ENCODE measurements at regions not wholly inside any gene's neighbourhood (a gene's known extent, or its start where the extent isn't known, plus 50 kb on each side); places are given as distances from the start of the nearest gene placed in this dataset.

DNA sequence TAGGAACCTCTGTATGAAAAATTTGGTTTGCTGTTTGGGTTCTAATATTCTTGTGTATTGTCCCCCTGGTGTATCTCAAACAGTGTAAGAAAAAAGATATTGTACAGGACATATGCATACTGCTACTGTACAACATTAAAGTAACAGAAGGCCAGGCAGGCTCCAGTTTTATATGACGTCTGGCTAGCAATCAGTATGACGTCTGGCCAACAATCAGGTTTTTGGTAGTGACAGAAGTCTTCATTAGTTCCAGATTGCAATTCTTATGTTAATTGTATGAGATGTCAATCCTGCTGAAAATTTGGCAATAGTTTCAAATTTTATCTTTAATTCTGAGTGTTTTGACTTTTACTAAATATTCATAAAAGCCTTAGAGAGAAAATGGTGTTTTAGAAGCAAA, 67.9 kb upstream of the KCND2 start:
- Histone ChIP-seq H4K20me1 (ENCODE audit: control insufficient read depth, insufficient read depth, low read depth, low read length) (no peaks in the 10 kb centered on the region), H3K4me3 (ENCODE audit: low read length) (no peak overlapping the region), H3K27me3 (ENCODE audit: control insufficient read depth, low read length) (no peaks in the 10 kb centered on the region), H3K4me1 (ENCODE audit: control insufficient read depth, low read length) (no peaks in the 10 kb centered on the region), H3K9me2 (replicated peaks; ENCODE audit: control insufficient read depth, low read length) (no peaks in the 10 kb centered on the region), H3K4me2 (ENCODE audit: low read length) (no peak overlapping the region), H3K79me2 (ENCODE audit: control insufficient read depth, low read length) (no peaks in the 10 kb centered on the region), H3K27ac (ENCODE audit: low read depth, low read length) (no peak overlapping the region), H3K9me3 (ENCODE audit: control insufficient read depth, insufficient read depth, low read length) (no peaks in the 10 kb centered on the region), H3F3A (ENCODE audit: control insufficient read depth, insufficient read depth) (no peaks in the 10 kb centered on the region), H3K36me3 (ENCODE audit: control insufficient read depth, low read length) (no peaks in the 10 kb centered on the region)
- TF ChIP-seq, protein P1, sequence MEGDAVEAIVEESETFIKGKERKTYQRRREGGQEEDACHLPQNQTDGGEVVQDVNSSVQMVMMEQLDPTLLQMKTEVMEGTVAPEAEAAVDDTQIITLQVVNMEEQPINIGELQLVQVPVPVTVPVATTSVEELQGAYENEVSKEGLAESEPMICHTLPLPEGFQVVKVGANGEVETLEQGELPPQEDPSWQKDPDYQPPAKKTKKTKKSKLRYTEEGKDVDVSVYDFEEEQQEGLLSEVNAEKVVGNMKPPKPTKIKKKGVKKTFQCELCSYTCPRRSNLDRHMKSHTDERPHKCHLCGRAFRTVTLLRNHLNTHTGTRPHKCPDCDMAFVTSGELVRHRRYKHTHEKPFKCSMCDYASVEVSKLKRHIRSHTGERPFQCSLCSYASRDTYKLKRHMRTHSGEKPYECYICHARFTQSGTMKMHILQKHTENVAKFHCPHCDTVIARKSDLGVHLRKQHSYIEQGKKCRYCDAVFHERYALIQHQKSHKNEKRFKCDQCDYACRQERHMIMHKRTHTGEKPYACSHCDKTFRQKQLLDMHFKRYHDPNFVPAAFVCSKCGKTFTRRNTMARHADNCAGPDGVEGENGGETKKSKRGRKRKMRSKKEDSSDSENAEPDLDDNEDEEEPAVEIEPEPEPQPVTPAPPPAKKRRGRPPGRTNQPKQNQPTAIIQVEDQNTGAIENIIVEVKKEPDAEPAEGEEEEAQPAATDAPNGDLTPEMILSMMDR (IDR thresholded peaks at IDR 0.05; ENCODE audit: low read depth, low read length, poor library complexity, severe bottlenecking): no peak
- no peak for TF ChIP-seq EZH2phosphoT487 (IDR thresholded peaks at IDR 0.05; ENCODE audit: borderline replicate concordance, low read length)

DNA sequence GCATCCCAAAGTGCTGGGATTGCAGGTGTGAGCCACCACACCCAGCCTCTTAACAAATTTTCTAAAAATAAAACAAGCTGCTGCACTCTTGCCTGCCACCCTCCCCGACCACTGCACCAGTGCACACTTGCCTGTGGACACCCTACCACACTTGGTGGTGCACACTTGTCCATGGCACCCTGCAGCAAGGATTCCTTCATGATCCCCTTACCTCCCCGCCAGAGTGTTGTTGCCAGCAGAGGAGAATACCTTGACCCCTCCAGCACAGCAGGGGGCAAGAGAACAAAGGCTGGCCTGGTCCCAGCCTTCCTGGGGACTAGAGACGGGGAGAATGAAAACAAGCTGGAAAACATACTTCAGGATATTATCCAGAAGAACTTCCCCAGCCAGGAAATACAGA, 65.9 kb upstream of the KCND2 start:
- H3K27ac ChIP-seq (ENCODE audit: low read depth, low read length): no peak overlapping the region
- no peaks in the 10 kb centered on the region for H3K79me2 ChIP-seq (ENCODE audit: control insufficient read depth, low read length)
- TF ChIP-seq EZH2phosphoT487 (IDR thresholded peaks at IDR 0.05; ENCODE audit: borderline replicate concordance, low read length): no peak
- TF ChIP-seq, protein P1 (IDR thresholded peaks at IDR 0.05; ENCODE audit: low read depth, low read length, poor library complexity, severe bottlenecking): no peak
- H3F3A ChIP-seq (ENCODE audit: control insufficient read depth, insufficient read depth): no peaks in the 10 kb centered on the region
- no peak overlapping the region for H3K4me3 ChIP-seq (ENCODE audit: low read length)
- no peaks in the 10 kb centered on the region for H4K20me1 ChIP-seq (ENCODE audit: control insufficient read depth, insufficient read depth, low read depth, low read length)
- H3K4me1 ChIP-seq (ENCODE audit: control insufficient read depth, low read length): no peaks in the 10 kb centered on the region
- no peaks in the 10 kb centered on the region for H3K36me3 ChIP-seq (ENCODE audit: control insufficient read depth, low read length)
- no peaks in the 10 kb centered on the region for H3K9me2 ChIP-seq (replicated peaks; ENCODE audit: control insufficient read depth, low read length)
- no peaks in the 10 kb centered on the region for H3K27me3 ChIP-seq (ENCODE audit: control insufficient read depth, low read length)
- no peaks in the 10 kb centered on the region for H3K9me3 ChIP-seq (ENCODE audit: control insufficient read depth, insufficient read depth, low read length)
- H3K4me2 ChIP-seq (ENCODE audit: low read length): no peak overlapping the region

DNA sequence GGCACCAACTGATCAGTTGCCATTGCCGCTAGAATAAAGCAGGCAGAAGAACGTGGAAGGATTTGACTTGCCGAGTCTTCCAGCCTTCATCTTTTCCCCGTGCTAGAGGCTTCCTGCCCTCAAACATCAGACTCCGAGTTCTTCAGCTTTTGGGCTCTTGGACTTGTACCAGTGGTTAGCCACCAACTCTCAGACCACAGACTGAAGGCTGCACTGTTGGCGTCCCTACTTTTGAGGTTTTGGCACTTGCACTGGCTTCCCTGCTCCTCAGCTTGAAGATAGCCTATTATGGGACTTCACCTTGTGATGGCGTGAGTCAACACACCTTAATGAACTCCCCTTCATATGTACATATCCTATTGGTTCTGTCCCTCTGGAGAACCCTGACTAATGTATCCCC, 57.3 kb upstream of the KCND2 start:
- H3K4me3 ChIP-seq (ENCODE audit: low read length): no peak overlapping the region
- H3K36me3 ChIP-seq (ENCODE audit: control insufficient read depth, low read length): no peaks in the 10 kb centered on the region
- H3K27ac ChIP-seq (ENCODE audit: low read depth, low read length): no peak overlapping the region
- H3F3A ChIP-seq (ENCODE audit: control insufficient read depth, insufficient read depth): no peaks in the 10 kb centered on the region
- H3K4me2 ChIP-seq (ENCODE audit: low read length): no peak overlapping the region
- no peaks in the 10 kb centered on the region for H4K20me1 ChIP-seq (ENCODE audit: control insufficient read depth, insufficient read depth, low read depth, low read length)
- H3K4me1 ChIP-seq (ENCODE audit: control insufficient read depth, low read length): no peaks in the 10 kb centered on the region
- no peaks in the 10 kb centered on the region for H3K9me2 ChIP-seq (replicated peaks; ENCODE audit: control insufficient read depth, low read length)
- no peak for TF ChIP-seq EZH2phosphoT487 (IDR thresholded peaks at IDR 0.05; ENCODE audit: borderline replicate concordance, low read length)
- TF ChIP-seq, protein P1 (IDR thresholded peaks at IDR 0.05; ENCODE audit: low read depth, low read length, poor library complexity, severe bottlenecking): no peak
- H3K79me2 ChIP-seq (ENCODE audit: control insufficient read depth, low read length): no peaks in the 10 kb centered on the region
- no peaks in the 10 kb centered on the region for H3K27me3 ChIP-seq (ENCODE audit: control insufficient read depth, low read length)
- no peaks in the 10 kb centered on the region for H3K9me3 ChIP-seq (ENCODE audit: control insufficient read depth, insufficient read depth, low read length)

DNA sequence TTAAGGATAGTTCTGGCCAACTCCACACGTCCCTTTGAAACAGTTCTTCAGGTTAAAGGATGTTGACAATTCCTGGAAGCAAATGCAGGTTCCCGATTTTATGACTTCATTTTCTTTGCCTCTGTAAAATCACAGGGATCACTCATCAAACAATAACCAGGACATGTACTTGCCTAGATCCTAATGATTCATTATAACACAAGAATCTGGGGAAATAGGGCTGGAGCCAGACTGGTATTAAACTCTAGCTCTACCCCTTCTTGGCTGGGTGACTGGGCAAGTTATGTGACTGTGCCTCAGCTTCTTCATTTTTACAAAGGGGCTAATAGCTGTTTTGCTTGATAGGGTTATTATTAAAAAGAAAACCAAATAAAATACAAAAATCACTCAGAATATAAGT, 56.0 kb upstream of the KCND2 start:
- Histone ChIP-seq H3K36me3 (ENCODE audit: control insufficient read depth, low read length) (no peaks in the 10 kb centered on the region), H3K27ac (ENCODE audit: low read depth, low read length) (no peak overlapping the region), H3K27me3 (ENCODE audit: control insufficient read depth, low read length) (no peaks in the 10 kb centered on the region), H3K9me2 (replicated peaks; ENCODE audit: control insufficient read depth, low read length) (no peaks in the 10 kb centered on the region), H3K9me3 (ENCODE audit: control insufficient read depth, insufficient read depth, low read length) (no peaks in the 10 kb centered on the region), H4K20me1 (ENCODE audit: control insufficient read depth, insufficient read depth, low read depth, low read length) (no peaks in the 10 kb centered on the region), H3K4me3 (ENCODE audit: low read length) (no peak overlapping the region), H3F3A (ENCODE audit: control insufficient read depth, insufficient read depth) (no peaks in the 10 kb centered on the region), H3K79me2 (ENCODE audit: control insufficient read depth, low read length) (no peaks in the 10 kb centered on the region), H3K4me1 (ENCODE audit: control insufficient read depth, low read length) (no peaks in the 10 kb centered on the region), H3K4me2 (ENCODE audit: low read length) (no peak overlapping the region)
- TF ChIP-seq, protein P1 (IDR thresholded peaks at IDR 0.05; ENCODE audit: low read depth, low read length, poor library complexity, severe bottlenecking): no peak
- TF ChIP-seq EZH2phosphoT487 (IDR thresholded peaks at IDR 0.05; ENCODE audit: borderline replicate concordance, low read length): no peak

Data from DOHH2 (cell line).